ENCODE measurements at regions not wholly inside any gene's neighbourhood (a gene's known extent, or its start where the extent isn't known, plus 50 kb on each side); places are given as distances from the start of the nearest gene placed in this dataset.
A peak's percentile ranks its signal among the peaks of the same experiment; 100 is the strongest.

- TF ChIP-seq ZNF687 (IDR thresholded peaks at IDR 0.05) (no peak), RAD21 (IDR thresholded peaks at IDR 0.05; ENCODE audit: insufficient read depth, low read depth, low read length) (peak; percentile 94), CTCF (IDR thresholded peaks at IDR 0.05 in 2 of 3, conservative IDR thresholded peaks at IDR 0.05 in 1 of 3; ENCODE audit: control insufficient read depth in 2 of 3, extremely low read depth in 1 of 3, insufficient read depth in 1 of 3, low read depth in 3 of 3, low read length in 3 of 3) (peak; percentile 66 to 79 (median 73)), SMC3 (IDR thresholded peaks at IDR 0.05; ENCODE audit: borderline replicate concordance, low read length) (peak; percentile 91)
These were observed 942.4 kb upstream of the PCDH20 start (continued) for GRCh38 chr13:62357887-62358645.
